ENCODE measurements at regions not wholly inside any gene's neighbourhood (a gene's known extent, or its start where the extent isn't known, plus 50 kb on each side); places are given as distances from the start of the nearest gene placed in this dataset.

- Histone ChIP-seq H3K4me3 (ENCODE audit: low read length in 2 of 2) (no peak overlapping the region), H3K23ac (ENCODE audit: low read depth, low read length, poor library complexity) (no peak overlapping the region), H2BK12ac (ENCODE audit: low read length) (no peak overlapping the region), H3K18ac (ENCODE audit: low read length) (no peak overlapping the region), H4K91ac (ENCODE audit: low read depth, low read length, poor library complexity) (no peak overlapping the region), H3K9ac (ENCODE audit: low read depth, low read length, poor library complexity) (no peak overlapping the region), H3K79me1 (ENCODE audit: low read depth, low read length) (no peaks in the 10 kb centered on the region), H3K9me3 (replicated peaks in 1 of 2; ENCODE audit: control insufficient read depth in 2 of 2, insufficient read depth in 1 of 2, low read depth in 1 of 2, low read length in 2 of 2) (peaks cover 5 to 15% of the 10 kb centered on the region in 2 donors), H2AFZ (ENCODE audit: low read length) (no peak overlapping the region), H3K4me1 (ENCODE audit: control insufficient read depth in 2 of 2, insufficient read depth in 1 of 2, low read depth in 1 of 2, low read length in 2 of 2) (peaks cover 0 to 2% of the 10 kb centered on the region in 2 donors), H3K27me3 (ENCODE audit: control insufficient read depth in 3 of 3, insufficient read depth in 3 of 3, low read depth in 1 of 3, low read length in 3 of 3) (no peaks in the 10 kb centered on the region), H2BK5ac (ENCODE audit: low read length) (no peak overlapping the region), H3K4me2 (ENCODE audit: insufficient read depth, low read length, poor library complexity, severe bottlenecking) (no peak overlapping the region), H2BK120ac (ENCODE audit: low read depth, low read length) (no peak overlapping the region), H2AK5ac (ENCODE audit: low read depth, low read length) (no peak overlapping the region), H3K4ac (ENCODE audit: low read length) (no peak overlapping the region), H4K8ac (ENCODE audit: low read depth, low read length) (no peak overlapping the region), H3K27ac (replicated peaks; ENCODE audit: low read length) (no peak overlapping the region), H2BK15ac (ENCODE audit: low read length) (no peak overlapping the region), H3K36me3 (replicated peaks in 1 of 2; ENCODE audit: control insufficient read depth in 2 of 2, insufficient read depth in 2 of 2, low read length in 2 of 2) (no peaks in the 10 kb centered on the region), H3K14ac (ENCODE audit: low read length) (no peak overlapping the region)
- WGBS, 2 donors (ENCODE audit: extremely low coverage in 2 of 2, insufficient read length in 2 of 2, insufficient replicate concordance in 1 of 2) = no CpG with 5 or more reads among the region's 2 CpGs
- DNase-seq (ENCODE audit: low spot score) = no peak
Observed at GRCh38 chr10:78529262-78529661, 495.6 kb downstream of the RPS24 start.

GRCh38 chr10:78531088-78531487 is 497.4 kb downstream of the RPS24 start:
- Histone ChIP-seq H2BK120ac (ENCODE audit: low read depth, low read length) (no peak overlapping the region), H3K4me2 (ENCODE audit: insufficient read depth, low read length, poor library complexity, severe bottlenecking) (no peak overlapping the region), H2BK5ac (ENCODE audit: low read length) (no peak overlapping the region), H3K4me1 (ENCODE audit: control insufficient read depth in 2 of 2, insufficient read depth in 1 of 2, low read depth in 1 of 2, low read length in 2 of 2) (peaks cover 0 to 2% of the 10 kb centered on the region in 2 donors), H2BK15ac (ENCODE audit: low read length) (no peak overlapping the region), H3K23ac (ENCODE audit: low read depth, low read length, poor library complexity) (no peak overlapping the region), H3K27ac (replicated peaks; ENCODE audit: low read length) (no peak overlapping the region), H4K91ac (ENCODE audit: low read depth, low read length, poor library complexity) (no peak overlapping the region), H4K8ac (ENCODE audit: low read depth, low read length) (no peak overlapping the region), H3K9ac (ENCODE audit: low read depth, low read length, poor library complexity) (no peak overlapping the region), H3K27me3 (ENCODE audit: control insufficient read depth in 3 of 3, insufficient read depth in 3 of 3, low read depth in 1 of 3, low read length in 3 of 3) (no peaks in the 10 kb centered on the region), H3K18ac (ENCODE audit: low read length) (no peak overlapping the region), H3K4ac (ENCODE audit: low read length) (no peak overlapping the region), H3K9me3 (replicated peaks in 1 of 2; ENCODE audit: control insufficient read depth in 2 of 2, insufficient read depth in 1 of 2, low read depth in 1 of 2, low read length in 2 of 2) (peaks cover 5 to 15% of the 10 kb centered on the region in 2 donors), H2AFZ (ENCODE audit: low read length) (no peak overlapping the region), H2AK5ac (ENCODE audit: low read depth, low read length) (no peak overlapping the region), H3K14ac (ENCODE audit: low read length) (no peak overlapping the region), H3K79me1 (ENCODE audit: low read depth, low read length) (no peaks in the 10 kb centered on the region), H3K36me3 (replicated peaks in 1 of 2; ENCODE audit: control insufficient read depth in 2 of 2, insufficient read depth in 2 of 2, low read length in 2 of 2) (no peaks in the 10 kb centered on the region), H2BK12ac (ENCODE audit: low read length) (no peak overlapping the region), H3K4me3 (ENCODE audit: low read length in 2 of 2) (no peak overlapping the region)
- no CpG with 5 or more reads among the region's 3 CpGs for WGBS, 2 donors (ENCODE audit: extremely low coverage in 2 of 2, insufficient read length in 2 of 2, insufficient replicate concordance in 1 of 2)
- DNase-seq (ENCODE audit: low spot score) = no peak

GRCh38 chr10:78532480-78533042 is 498.9 kb downstream of the RPS24 start:
- peaks cover 5 to 11% of the 10 kb centered on the region in 2 donors for H3K9me3 ChIP-seq (replicated peaks in 1 of 2; ENCODE audit: control insufficient read depth in 2 of 2, insufficient read depth in 1 of 2, low read depth in 1 of 2, low read length in 2 of 2)
- H4K8ac ChIP-seq (ENCODE audit: low read depth, low read length) = no peak overlapping the region
- H3K4me1 ChIP-seq (ENCODE audit: control insufficient read depth in 2 of 2, insufficient read depth in 1 of 2, low read depth in 1 of 2, low read length in 2 of 2) = peaks cover 0 to 2% of the 10 kb centered on the region in 2 donors
- H2AFZ ChIP-seq (ENCODE audit: low read length) = no peak overlapping the region
- H3K14ac ChIP-seq (ENCODE audit: low read length) = no peak overlapping the region
- no peak overlapping the region for H2BK120ac ChIP-seq (ENCODE audit: low read depth, low read length)
- no peak overlapping the region for H2BK5ac ChIP-seq (ENCODE audit: low read length)
- H2BK15ac ChIP-seq (ENCODE audit: low read length) = no peak overlapping the region
- H2BK12ac ChIP-seq (ENCODE audit: low read length) = no peak overlapping the region
- H3K23ac ChIP-seq (ENCODE audit: low read depth, low read length, poor library complexity) = no peak overlapping the region
- peak overlapping the region; percentile 5 for H3K18ac ChIP-seq (ENCODE audit: low read length)
- H3K27ac ChIP-seq (replicated peaks; ENCODE audit: low read length) = no peak overlapping the region
- no peak overlapping the region for H3K4me3 ChIP-seq (ENCODE audit: low read length in 2 of 2)
- no peaks in the 10 kb centered on the region for H3K79me1 ChIP-seq (ENCODE audit: low read depth, low read length)
- H3K4ac ChIP-seq (ENCODE audit: low read length) = no peak overlapping the region
- H3K4me2 ChIP-seq (ENCODE audit: insufficient read depth, low read length, poor library complexity, severe bottlenecking) = no peak overlapping the region
- no peak for DNase-seq (ENCODE audit: low spot score)
- H3K36me3 ChIP-seq (replicated peaks in 1 of 2; ENCODE audit: control insufficient read depth in 2 of 2, insufficient read depth in 2 of 2, low read length in 2 of 2) = no peaks in the 10 kb centered on the region
- no CpG with 5 or more reads among the region's 3 CpGs for WGBS, 2 donors (ENCODE audit: extremely low coverage in 2 of 2, insufficient read length in 2 of 2, insufficient replicate concordance in 1 of 2)
- no peak overlapping the region for H2AK5ac ChIP-seq (ENCODE audit: low read depth, low read length)
- no peaks in the 10 kb centered on the region for H3K27me3 ChIP-seq (ENCODE audit: control insufficient read depth in 3 of 3, insufficient read depth in 3 of 3, low read depth in 1 of 3, low read length in 3 of 3)
- no peak overlapping the region for H4K91ac ChIP-seq (ENCODE audit: low read depth, low read length, poor library complexity)
- no peak overlapping the region for H3K9ac ChIP-seq (ENCODE audit: low read depth, low read length, poor library complexity)

- Histone ChIP-seq H3K36me3 (replicated peaks in 1 of 2; ENCODE audit: control insufficient read depth in 2 of 2, insufficient read depth in 2 of 2, low read length in 2 of 2) (no peaks in the 10 kb centered on the region), H3K27ac (replicated peaks; ENCODE audit: low read length) (no peak overlapping the region), H3K4me3 (ENCODE audit: low read length in 2 of 2) (no peak overlapping the region), H4K8ac (ENCODE audit: low read depth, low read length) (no peak overlapping the region), H3K4ac (ENCODE audit: low read length) (no peak overlapping the region), H3K18ac (ENCODE audit: low read length) (no peak overlapping the region), H2BK15ac (ENCODE audit: low read length) (no peak overlapping the region), H2AFZ (ENCODE audit: low read length) (no peak overlapping the region), H3K9me3 (replicated peaks in 1 of 2; ENCODE audit: control insufficient read depth in 2 of 2, insufficient read depth in 1 of 2, low read depth in 1 of 2, low read length in 2 of 2) (peaks cover 5 to 11% of the 10 kb centered on the region in 2 donors), H3K27me3 (ENCODE audit: control insufficient read depth in 3 of 3, insufficient read depth in 3 of 3, low read depth in 1 of 3, low read length in 3 of 3) (no peaks in the 10 kb centered on the region), H2BK120ac (ENCODE audit: low read depth, low read length) (no peak overlapping the region), H4K91ac (ENCODE audit: low read depth, low read length, poor library complexity) (no peak overlapping the region), H3K79me1 (ENCODE audit: low read depth, low read length) (no peaks in the 10 kb centered on the region), H3K4me1 (ENCODE audit: control insufficient read depth in 2 of 2, insufficient read depth in 1 of 2, low read depth in 1 of 2, low read length in 2 of 2) (peaks cover 0 to 2% of the 10 kb centered on the region in 2 donors), H2BK5ac (ENCODE audit: low read length) (no peak overlapping the region), H3K9ac (ENCODE audit: low read depth, low read length, poor library complexity) (no peak overlapping the region), H3K23ac (ENCODE audit: low read depth, low read length, poor library complexity) (no peak overlapping the region), H2AK5ac (ENCODE audit: low read depth, low read length) (no peak overlapping the region), H3K14ac (ENCODE audit: low read length) (no peak overlapping the region), H2BK12ac (ENCODE audit: low read length) (no peak overlapping the region), H3K4me2 (ENCODE audit: insufficient read depth, low read length, poor library complexity, severe bottlenecking) (no peak overlapping the region)
- no CpG with 5 or more reads among the region's 5 CpGs for WGBS, 2 donors (ENCODE audit: extremely low coverage in 2 of 2, insufficient read length in 2 of 2, insufficient replicate concordance in 1 of 2)
- no peak for DNase-seq (ENCODE audit: low spot score)
Observed at GRCh38 chr10:78533098-78533497, 499.4 kb downstream of the RPS24 start.

Measured in neuronal stem cell (in vitro differentiated cells).